Gastrocnemius medialis (tissue), 4 donors: ENCODE measurements at regions not wholly inside any gene's neighbourhood (a gene's known extent, or its start where the extent isn't known, plus 50 kb on each side); places are given as distances from the start of the nearest gene placed in this dataset.

Experiments
- CTCF ChIP-seq, 5 experiments: fragments of 450-650 bp in 3 of 5; fragments of 200-600 bp in 2 of 5; sonication (generic) in 2 of 5; IDR thresholded peaks in 4 of 5; conservative IDR thresholded peaks in 1 of 5; 1 replicate in 4 of 5; 2 replicates in 1 of 5; pipeline ENCODE4 v1.5.1; 2016 to 2019; ENCODE audit warnings: antibody characterized with exemption in 5 of 5, mild to moderate bottlenecking in 3 of 5, moderate library complexity in 3 of 5
- POLR2A ChIP-seq, 2 donors: fragments of 450-650 bp; IDR thresholded peaks; one replicate each; pipeline ENCODE4 v1.6.1; 2017; ENCODE audit warnings: antibody characterized with exemption in 2 of 2, mild to moderate bottlenecking in 2 of 2, moderate library complexity in 2 of 2

GRCh38 chr10:11667756-11668155 is 56.3 kb upstream of the USP6NL start:
- TF ChIP-seq CTCF (IDR thresholded peaks at IDR 0.05 in 4 of 5, conservative IDR thresholded peaks at IDR 0.05 in 1 of 5) (no peak), POLR2A (IDR thresholded peaks at IDR 0.05) (no peak)
